Renal pelvis (tissue), 1 donor: ENCODE measurements at regions not wholly inside any gene's neighbourhood (a gene's known extent, or its start where the extent isn't known, plus 50 kb on each side); places are given as distances from the start of the nearest gene placed in this dataset.
A peak's percentile ranks its signal among the peaks of the same experiment; 100 is the strongest.

Experiments
- DNase-seq: peaks from one replicate; pipeline ENCODE4 v3.0.0-alpha.2; 2013

DNA sequence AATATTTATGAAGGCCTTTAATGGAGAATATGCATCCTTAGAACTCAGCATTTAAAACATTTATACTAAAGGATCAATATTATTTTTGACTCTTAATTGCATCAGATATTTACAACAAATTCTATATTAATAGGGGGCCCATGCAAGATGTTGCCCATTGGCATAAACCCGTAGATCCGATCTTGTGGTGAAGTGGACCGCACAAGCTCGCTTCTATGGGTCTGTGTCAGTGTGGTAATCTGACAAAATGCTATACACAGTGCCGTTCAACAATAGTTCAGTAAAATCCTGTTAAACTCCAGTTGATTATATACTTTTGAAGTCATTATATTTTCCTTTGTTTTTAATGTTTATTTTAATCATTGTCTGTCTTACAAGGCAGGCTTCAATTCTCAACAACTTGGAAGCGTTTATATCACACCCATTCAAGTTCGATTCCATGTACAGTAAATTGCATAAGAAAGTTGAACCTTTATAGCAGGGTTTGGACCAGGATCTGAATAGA is 809.2 kb downstream of the USP25 start:
- DNase-seq, result no peak

DNA sequence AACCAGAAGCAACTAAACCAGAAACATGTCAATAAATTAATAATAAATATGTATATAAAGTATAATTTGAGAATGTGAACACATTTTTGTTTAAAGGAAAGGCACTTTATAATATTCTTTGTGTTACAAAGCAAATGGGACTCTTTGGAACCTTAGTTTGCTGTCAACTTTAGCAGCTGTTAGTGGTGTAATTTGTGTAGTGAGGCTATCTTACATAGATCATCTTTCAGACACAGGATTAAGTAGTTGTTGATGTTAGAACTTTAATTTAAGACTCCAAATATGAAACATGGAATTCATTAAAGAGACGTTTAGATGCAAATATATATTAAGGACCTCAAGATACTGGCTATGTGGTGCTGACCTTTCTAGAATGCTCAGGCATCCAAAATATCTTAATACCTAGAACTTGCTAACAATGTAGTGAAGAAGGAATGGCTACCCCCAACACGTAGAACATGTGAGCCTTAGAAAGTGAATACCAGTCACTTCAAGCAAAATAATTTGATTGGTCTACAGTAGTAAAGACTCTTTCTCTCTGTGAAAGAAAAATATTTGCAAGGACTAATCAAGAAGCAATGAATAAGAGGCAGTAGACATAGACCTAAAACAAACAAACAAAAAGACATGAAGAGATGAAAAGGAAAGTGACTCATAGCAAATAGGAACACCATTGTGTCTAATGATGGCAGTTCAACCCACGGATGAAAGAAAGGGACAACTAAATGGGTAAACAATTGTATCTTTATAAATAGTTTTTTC is 811.4 kb downstream of the USP25 start:
- DNase-seq, result no peak

DNA sequence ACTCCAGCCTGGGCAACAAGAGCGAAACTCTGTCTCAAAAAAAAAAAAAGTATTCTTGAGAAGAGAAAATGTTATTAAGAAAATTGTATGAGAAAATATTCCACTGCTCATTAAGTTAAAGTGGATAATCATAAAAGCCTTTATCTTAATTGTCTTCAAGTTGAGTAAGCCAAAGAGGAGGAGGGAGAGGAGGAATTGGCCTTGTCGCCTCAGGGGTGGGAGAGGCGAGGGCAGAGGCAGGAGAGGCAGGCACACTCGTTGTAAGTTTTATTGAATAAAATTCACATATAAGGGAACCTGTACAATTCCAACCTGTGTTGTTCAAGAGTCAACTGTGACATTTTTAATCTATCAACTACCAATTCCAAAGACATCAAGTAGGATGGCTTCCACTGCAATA is 820.3 kb downstream of the USP25 start:
- no peak for DNase-seq

DNA sequence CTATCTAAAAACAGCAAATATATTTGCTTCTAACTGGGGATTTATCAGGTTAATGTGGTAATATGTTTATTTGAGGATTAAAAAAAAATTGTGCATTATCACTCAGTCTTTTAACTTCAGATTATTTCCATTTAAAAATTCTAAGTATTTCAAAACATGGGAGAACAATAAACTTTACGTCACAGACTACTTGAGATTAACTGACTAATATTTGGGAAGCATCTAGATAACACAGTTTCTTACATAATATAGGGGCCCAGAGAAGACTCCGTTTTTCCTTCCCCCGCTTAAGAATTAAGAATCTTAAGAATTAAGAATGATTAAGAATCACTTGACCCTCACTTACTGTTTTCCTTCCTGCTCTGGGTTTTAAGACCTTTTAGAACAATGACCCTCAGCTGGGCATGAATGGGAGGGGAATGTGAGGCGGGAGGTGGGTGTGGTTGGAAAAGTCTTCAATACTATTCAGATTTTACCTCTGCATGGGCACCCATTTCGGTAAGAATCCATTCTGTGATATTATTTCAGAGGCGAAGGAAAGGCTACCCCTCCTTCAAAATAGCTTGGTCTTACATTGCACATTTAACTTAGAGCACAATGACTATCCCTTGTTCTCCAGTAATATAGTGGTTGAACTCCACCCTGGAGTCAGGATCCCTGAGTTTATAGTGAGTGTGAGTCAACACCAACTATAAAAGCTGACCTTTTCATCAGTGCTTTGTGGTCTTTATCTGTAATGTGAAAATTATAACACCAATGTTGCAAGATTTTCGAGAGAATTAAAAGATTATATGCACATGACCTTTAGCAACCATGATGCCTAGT is 821.3 kb downstream of the USP25 start:
- DNase-seq, result no peak

DNA sequence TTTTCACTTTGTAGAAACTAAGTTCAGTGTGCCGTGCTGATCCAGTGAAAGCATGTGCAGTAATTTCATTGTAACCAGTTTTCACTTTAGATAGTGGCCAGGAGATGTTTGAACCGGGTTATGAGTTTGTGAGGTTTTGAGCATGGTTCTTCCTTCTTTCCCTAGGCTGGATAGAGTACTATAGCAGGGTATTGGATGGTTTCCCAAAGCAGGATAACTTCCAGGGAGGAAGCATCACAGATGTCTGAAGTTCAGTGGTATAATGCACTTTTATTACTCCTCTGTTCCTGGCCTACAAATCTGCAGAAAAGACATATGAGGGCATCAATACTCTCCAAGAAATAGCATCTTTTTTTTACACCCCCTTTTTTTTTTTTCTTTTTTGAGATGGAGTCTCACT is 823.1 kb downstream of the USP25 start:
- DNase-seq, result no peak

DNA sequence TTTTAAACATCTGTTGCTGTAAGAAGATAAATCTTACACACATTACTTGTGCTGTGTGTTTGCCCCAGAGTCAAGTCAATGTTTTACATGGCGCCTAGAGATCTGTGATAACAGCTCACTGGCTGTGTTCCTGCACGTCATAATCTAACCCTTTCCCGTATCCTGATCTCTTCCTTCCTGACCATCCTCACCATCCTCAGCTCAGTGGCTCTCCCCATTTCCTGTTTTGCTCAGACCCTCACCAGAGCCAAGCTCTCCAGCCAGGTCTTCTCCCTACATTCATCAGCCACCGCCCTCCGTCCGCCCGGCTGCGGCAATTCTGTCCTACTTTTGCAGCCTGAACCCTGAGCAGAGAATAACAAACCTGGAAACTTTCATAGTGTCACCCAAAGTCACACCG is 824.7 kb downstream of the USP25 start:
- DNase-seq, result no peak

DNA sequence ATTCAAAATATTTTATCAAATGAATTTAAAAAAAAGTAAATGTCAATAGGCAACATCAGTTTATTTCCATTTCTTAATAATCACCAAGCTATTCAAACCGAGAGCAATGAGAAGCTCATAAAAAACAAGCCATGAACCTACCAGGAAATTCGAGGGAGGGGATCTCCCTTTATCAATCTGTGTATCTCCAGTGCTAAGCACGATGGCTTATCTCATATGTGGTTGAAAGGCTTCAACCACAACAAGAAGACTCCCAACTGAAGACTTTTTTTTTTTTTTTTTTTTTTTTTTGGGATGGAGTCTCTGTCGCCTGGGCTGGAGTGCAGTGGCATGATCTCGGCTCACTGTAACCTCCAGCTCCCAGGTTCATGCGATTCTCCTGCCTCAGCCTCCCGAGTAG is 833.3 kb downstream of the USP25 start:
- no peak for DNase-seq

DNA sequence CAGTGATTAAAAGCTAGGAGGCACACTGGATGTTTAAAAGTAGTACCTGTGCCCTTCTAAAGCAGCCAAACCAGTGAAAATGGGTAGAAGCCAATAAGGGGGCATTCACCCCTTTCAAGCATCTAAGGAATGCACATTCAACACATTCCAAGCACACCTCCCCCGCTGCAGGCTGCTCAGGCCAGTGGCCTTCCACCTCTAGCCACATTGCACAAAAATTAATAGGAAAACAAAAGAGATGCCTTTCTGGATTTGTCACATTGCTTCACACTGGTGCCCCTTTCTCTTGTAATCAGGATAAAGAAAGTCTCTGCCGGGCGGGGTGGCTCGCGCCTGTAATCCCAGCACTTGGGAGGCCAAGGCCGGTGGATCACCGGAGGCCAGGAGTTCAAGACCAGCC is 834.0 kb downstream of the USP25 start:
- DNase-seq, result peak; percentile 34

DNA sequence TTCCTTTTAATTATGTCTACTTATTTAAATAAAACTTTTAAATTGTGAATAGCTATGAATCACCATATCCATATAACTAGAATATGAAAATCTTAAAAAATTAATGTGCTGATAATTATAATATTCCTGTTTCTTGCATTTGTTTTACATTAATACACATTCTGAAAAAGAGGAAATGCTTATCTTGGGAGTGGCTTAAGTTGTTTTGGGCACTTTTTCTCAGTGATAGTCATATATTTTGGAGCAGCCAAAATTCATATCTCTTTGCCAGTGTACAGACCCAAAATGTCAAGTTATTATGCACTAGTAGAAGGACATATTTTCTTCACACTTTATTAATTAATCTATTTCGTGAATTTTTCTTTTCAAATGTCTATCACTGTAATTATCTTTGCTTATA is 838.5 kb downstream of the USP25 start:
- no peak for DNase-seq

DNA sequence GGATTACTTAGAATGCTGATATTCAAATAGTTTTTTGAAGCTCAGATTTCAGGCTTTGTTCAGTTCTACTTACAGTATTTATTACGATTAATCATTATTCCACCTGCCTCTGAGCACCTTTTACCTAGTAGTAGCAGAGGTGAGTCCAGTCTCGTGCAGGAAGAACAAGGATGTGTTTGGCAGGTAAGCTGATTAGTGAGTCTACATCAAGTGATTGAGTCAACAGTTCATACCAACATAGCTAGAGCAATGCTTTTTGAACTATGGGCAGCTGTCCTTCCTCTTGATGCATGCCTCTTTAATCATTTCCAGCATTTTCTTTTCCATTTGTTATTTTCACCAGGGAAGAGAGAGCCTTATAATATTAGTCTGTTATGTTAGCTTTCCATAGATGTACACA is 838.9 kb downstream of the USP25 start:
- DNase-seq, result no peak

DNA sequence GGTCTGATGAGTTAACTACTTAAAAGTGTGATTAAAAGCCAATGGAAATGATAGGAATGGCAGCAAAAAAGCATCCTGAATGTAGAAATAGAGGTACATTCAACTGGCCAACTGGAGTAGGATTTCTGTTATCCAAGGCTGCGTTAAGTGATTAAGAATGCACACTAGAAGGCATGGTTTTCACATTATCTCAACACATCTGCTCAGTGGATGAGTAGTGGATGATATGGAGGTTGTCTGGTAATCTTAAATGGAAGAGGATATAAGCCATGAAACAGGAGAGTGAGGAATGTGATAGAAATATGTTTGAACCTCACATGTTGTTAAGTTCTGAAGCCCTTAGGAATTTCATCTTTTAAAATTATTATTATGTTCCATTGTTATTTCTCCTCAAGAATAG is 839.9 kb downstream of the USP25 start:
- no peak for DNase-seq

DNA sequence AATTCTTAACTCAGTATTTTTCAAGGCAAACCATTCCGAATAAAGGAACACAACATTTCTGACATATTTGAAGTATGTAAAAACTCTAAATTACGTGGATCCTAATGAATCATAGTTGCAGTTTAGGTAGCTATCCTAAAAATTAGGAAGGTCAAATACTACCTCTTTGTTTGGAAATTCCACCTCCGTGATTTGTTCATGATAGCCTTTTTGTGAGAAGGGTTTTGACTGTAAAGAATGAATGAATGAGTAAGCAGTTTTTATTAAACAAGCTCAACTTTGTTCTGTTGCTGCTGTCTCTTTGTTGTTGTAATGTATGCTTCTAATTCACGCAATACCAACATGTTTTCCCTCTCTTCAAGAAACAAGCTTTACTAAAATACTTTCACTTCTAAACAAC is 840.4 kb downstream of the USP25 start:
- no peak for DNase-seq

DNA sequence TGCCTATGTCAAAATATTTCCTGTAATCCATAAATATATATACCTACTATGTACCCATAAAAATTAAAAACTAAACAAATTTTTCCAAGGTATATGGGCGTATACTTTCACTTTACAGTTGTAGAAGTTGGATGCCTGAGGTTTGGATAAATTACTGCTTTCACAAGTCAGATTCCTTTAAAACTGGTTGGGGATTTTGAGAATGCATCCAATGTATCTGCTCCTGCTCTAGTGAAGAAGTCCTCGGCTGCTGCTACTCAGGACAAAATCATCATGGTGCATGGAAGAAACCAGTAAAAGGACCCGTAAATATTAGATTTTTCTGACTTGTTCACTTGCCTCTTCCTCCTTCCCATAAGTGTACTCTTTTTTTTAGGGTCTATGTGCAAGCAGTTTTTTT is 841.1 kb downstream of the USP25 start:
- no peak for DNase-seq

DNA sequence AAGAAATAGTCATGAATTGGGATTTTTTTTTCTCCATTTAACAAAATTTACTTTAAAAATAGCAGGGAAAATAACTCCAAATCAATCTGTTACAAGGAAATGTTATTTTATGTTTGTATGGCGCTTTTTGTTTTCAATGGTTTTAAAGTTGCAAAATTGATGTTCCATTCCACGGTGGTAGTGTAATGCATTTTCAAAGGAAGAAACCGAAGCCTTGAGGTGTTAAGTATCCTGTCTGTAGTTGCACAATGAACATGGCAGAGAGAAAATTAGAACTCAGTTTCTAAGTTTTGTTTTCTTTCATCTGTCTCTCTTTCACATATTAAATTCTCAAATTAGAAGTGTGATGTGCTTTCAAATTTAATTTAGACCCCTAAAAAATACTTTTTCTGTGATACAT is 841.8 kb downstream of the USP25 start:
- DNase-seq, result no peak

DNA sequence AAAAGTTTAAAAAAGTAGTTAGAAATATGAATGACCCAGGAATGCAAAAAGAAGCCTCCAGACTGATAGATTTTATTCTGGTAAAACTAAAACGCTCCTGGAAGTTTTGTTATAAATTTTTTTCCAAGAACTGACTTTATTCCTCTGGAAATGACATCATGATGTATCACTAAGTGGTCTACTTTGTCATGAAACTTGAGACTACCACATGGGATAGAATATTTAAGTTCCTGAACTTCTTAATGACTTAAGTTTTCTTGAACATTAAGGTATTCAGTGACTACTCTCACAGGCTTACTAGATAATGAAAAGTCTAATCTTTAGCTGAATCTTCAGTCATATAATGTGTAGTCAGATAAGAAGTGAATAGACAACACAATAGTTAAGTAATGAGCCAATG is 842.2 kb downstream of the USP25 start:
- no peak for DNase-seq

DNA sequence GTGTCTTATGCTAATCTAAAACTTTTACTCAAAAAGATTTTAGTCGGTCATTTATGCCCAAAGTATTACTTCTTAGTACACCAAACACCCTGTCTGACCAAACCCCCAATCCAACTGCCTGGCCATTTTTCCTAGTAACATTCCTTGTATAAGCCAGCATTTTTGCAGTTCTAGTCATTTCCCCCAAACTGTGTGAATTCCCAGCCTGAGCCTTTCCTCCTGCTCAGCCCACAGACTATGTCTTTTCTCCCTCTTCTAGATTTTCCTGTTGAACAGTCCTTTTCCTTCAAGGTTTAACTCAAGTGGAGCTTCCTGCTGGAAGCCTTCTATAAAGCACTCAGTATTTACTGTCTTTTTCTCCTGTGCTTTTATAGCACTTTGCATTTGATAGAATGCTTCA is 843.8 kb downstream of the USP25 start:
- no peak for DNase-seq

DNA sequence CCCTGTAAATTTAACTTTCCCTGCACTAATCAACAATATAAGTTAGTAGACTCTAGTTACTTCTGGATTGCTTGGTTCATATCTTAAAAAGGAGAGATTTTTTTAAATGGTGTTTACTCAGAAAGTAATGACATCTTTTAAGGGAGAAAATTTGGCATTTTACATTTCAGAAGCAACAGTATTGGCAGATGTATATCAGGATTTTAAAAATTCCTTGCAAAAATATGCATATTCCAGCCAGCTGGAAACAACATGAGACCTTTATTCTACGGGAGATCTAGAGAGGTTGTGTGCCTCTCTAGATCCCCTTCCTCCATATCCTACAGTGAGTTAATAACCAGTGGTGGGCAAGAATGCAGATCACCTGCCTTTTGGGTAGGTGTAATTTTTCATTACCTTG is 848.2 kb downstream of the USP25 start:
- no peak for DNase-seq

DNA sequence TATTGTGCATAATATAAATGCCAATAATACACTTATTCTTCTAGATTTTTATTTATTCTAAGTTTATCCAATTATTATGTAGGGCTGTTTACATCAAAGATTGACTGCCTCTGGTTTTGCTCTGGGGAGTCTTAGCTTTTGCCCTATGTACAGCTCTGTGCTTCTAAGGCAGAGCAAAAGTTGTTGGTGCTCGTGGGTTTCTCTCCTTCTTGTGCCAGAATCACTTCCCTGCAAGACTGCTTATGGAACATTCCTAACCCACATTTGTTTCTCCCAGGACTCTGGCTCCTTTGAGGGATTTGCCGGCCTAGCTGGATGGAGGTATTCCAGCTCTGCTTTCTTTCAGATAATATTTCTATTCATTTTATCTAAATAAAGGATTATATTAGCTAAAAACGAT is 849.1 kb downstream of the USP25 start:
- DNase-seq, result no peak

DNA sequence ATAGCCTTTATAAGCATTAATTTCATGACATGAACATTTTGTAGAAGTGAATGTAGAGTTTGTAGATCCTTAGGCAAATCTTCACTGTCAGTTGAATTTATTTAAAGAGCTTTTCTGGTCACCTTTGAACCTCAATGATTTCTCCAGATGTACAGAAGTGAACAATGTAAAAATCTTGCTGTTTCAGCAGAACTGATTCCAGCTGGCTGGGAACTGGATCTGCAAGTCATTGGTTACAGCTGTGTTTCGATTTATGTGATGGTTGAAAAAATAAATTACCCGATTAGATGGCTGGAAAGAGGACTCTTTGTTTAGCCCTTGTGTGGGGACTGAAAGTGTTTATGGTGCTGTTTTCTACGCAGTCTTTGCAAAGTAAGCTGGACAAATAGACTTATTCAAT is 849.8 kb downstream of the USP25 start:
- DNase-seq, result peak; percentile 82

DNA sequence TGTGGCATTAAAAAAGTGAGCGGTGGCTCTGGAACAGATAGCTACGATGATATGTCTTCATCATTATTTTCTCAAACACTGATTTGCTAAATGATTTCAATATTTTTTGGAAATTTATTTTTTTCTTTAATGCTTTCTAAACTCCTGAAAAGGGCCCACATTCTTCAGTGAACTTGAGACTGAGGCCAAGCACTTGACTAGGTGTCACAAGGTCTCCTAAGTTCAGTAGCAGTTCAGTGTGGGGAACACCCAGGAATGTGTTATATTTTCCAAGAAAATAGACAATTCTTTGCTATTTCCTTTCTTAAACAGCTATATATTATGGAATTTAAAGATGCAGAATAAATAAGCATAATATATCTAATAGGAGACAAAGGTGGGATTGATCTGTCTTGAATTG is 850.9 kb downstream of the USP25 start:
- DNase-seq, result no peak

DNA sequence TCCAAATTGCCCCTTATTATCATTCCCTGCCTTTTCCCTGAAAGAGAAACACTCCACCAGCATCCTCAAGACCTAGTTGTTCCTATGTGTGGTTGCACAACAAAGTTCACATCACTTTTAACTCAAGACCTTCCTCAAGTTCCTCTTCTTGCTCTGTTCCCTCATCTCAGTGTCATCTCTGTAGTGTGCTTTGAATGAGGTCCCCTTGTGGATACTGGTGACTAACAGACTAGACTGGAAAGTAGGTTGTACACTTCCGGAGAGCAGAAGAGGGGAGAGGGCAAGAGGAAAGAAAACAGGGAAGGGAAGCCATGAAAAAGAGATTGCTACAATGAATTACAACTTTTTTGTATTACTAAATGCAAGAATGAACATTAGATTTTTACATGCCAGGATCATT is 853.8 kb downstream of the USP25 start:
- no peak for DNase-seq

DNA sequence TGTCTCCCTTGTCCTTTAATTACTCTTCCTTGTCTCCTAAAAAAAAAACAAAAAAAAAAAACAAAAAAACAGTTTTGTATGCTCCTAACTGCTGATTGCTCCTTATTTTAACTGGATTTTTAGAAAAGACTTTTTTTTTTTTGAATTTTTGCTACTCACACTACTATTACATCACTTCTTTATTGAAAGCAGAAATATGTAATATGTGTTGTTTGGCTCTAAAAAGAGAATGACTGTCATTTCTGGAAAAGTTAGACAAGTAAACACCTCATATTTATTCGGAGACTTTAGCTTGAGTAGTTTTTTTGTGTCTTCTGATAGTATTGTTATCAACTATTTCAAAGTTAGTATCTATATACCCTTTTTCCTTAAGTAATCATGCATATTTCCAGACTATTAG is 855.0 kb downstream of the USP25 start:
- DNase-seq, result no peak

DNA sequence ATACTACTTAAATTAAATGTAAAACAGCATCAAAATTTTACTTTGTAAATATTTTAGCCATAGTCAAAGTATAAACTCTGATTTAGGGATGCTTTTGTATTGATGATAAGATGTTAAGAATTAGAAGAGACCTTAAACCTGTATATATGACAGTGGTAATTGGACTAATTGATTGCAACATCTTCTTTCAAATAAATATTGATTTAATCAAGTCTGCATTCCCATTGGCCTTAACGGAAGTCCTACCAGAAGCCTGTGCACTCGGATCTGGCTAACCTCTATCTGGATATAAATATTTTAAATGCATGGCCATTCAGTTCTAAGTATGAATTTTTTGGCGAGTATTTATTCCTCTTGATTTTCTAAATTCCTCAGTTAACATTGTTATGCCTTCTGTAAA is 856.1 kb downstream of the USP25 start:
- no peak for DNase-seq
